ENCODE measurements at regions not wholly inside any gene's neighbourhood (a gene's known extent, or its start where the extent isn't known, plus 50 kb on each side); places are given as distances from the start of the nearest gene placed in this dataset.
A peak's percentile ranks its signal among the peaks of the same experiment; 100 is the strongest.
"Not testable (repeated sequence)": the region's sequence is repeated elsewhere in the genome, so short reads cannot be mapped to it uniquely, and the experiment has no call there.

GRCh38 chr5:153358315-153358976 lies 132.0 kb upstream of the GRIA1 start:
- DNase-seq (ENCODE audit: low read depth, low spot score): no peak

- DNase-seq (ENCODE audit: low read depth, low spot score): no peak
Measured at GRCh38 chr5:153360860-153361259, 129.6 kb upstream of the GRIA1 start.

- DNase-seq (ENCODE audit: low read depth, low spot score): no peak
Measured at GRCh38 chr5:153361735-153362409, 128.6 kb upstream of the GRIA1 start.

- DNase-seq (ENCODE audit: low read depth, low spot score): no peak
Measured at GRCh38 chr5:153365547-153365946, 124.9 kb upstream of the GRIA1 start.

- no peak for DNase-seq (ENCODE audit: low read depth, low spot score)
Measured at GRCh38 chr5:153367466-153367865, 123.0 kb upstream of the GRIA1 start.

GRCh38 chr5:153372425-153373129 lies 117.9 kb upstream of the GRIA1 start:
- peak; percentile 42 for DNase-seq (ENCODE audit: low read depth, low spot score)

GRCh38 chr5:153373130-153373498 lies 117.4 kb upstream of the GRIA1 start:
- no peak for DNase-seq (ENCODE audit: low read depth, low spot score)

- DNase-seq (ENCODE audit: low read depth, low spot score): not testable (repeated sequence)
Measured at GRCh38 chr5:153381630-153382029, 108.8 kb upstream of the GRIA1 start.

- DNase-seq (ENCODE audit: low read depth, low spot score): no peak
Measured at GRCh38 chr5:153390569-153390968, 99.9 kb upstream of the GRIA1 start.

- DNase-seq (ENCODE audit: low read depth, low spot score): no peak
Measured at GRCh38 chr5:153399595-153399994, 90.9 kb upstream of the GRIA1 start.

- DNase-seq (ENCODE audit: low read depth, low spot score): no peak
Measured at GRCh38 chr5:153400931-153401330, 89.5 kb upstream of the GRIA1 start.

- DNase-seq (ENCODE audit: low read depth, low spot score): peak; percentile 51
Measured at GRCh38 chr5:153402550-153402949, 87.9 kb upstream of the GRIA1 start.

- no peak for DNase-seq (ENCODE audit: low read depth, low spot score)
Measured at GRCh38 chr5:153403470-153403869, 87.0 kb upstream of the GRIA1 start.

- no peak for DNase-seq (ENCODE audit: low read depth, low spot score)
Measured at GRCh38 chr5:153404747-153405146, 85.7 kb upstream of the GRIA1 start.

- DNase-seq (ENCODE audit: low read depth, low spot score): no peak
Measured at GRCh38 chr5:153421676-153422075, 68.8 kb upstream of the GRIA1 start.

- DNase-seq (ENCODE audit: low read depth, low spot score): no peak
Measured at GRCh38 chr5:153425914-153426313, 64.6 kb upstream of the GRIA1 start.

GRCh38 chr5:153429761-153430380 lies 60.6 kb upstream of the GRIA1 start:
- DNase-seq (ENCODE audit: low read depth, low spot score): no peak

- DNase-seq (ENCODE audit: low read depth, low spot score): no peak
Measured at GRCh38 chr5:153432583-153432982, 57.9 kb upstream of the GRIA1 start.

- DNase-seq (ENCODE audit: low read depth, low spot score): no peak
Measured at GRCh38 chr5:153437251-153437650, 53.2 kb upstream of the GRIA1 start.

GRCh38 chr5:153439130-153439529 lies 51.3 kb upstream of the GRIA1 start:
- DNase-seq (ENCODE audit: low read depth, low spot score): no peak

All from astrocyte of the hippocampus (primary cell).